Erythroblast (primary cell): ENCODE measurements at regions not wholly inside any gene's neighbourhood (a gene's known extent, or its start where the extent isn't known, plus 50 kb on each side); places are given as distances from the start of the nearest gene placed in this dataset.

Experiments used
- GATA1 ChIP-seq: IDR thresholded peaks from 2 replicates; pipeline ENCODE4 v1.6.1; 2011; ENCODE audit warnings: low read depth, mild to moderate bottlenecking, control low read depth, low read length, moderate library complexity
- POLR2A ChIP-seq: IDR thresholded peaks from 2 replicates; pipeline ENCODE4 v1.6.1; 2011; ENCODE audit warnings: mild to moderate bottlenecking, low read length

DNA sequence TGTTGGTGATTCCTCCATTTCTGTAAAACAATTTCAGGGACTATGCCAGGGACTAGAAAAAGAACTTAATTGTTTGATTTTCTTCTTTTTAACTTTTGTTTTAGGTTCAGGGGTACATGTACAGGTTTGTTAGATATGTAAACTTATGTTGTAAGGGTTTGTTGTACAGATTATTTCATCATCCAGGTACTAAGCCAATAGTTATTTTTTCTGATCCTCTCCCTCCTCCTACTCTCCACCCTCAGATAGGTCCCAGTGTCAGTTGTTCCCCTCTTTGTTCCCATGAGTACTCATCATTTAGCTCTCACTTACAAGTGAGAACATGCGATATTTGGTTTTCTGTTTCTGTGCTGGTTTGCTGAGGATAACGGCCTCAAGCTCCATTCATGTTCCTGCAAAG, 70.8 kb upstream of the BOD1L1 start:
- TF ChIP-seq POLR2A (no peak), GATA1 (no peak)
